ENCODE measurements at regions not wholly inside any gene's neighbourhood (a gene's known extent, or its start where the extent isn't known, plus 50 kb on each side); places are given as distances from the start of the nearest gene placed in this dataset.

GRCh38 chr13:26494571-26495195 lies 62.8 kb upstream of the WASF3 start:
- TF ChIP-seq CTCF (IDR thresholded peaks at IDR 0.05; ENCODE audit: low read depth, low read length) (no peak), POLR2A (IDR thresholded peaks at IDR 0.05; ENCODE audit: extremely low read depth, insufficient read length) (no peak)

All from NB4 (cell line).